ENCODE measurements at regions not wholly inside any gene's neighbourhood (a gene's known extent, or its start where the extent isn't known, plus 50 kb on each side); places are given as distances from the start of the nearest gene placed in this dataset.

DNA sequence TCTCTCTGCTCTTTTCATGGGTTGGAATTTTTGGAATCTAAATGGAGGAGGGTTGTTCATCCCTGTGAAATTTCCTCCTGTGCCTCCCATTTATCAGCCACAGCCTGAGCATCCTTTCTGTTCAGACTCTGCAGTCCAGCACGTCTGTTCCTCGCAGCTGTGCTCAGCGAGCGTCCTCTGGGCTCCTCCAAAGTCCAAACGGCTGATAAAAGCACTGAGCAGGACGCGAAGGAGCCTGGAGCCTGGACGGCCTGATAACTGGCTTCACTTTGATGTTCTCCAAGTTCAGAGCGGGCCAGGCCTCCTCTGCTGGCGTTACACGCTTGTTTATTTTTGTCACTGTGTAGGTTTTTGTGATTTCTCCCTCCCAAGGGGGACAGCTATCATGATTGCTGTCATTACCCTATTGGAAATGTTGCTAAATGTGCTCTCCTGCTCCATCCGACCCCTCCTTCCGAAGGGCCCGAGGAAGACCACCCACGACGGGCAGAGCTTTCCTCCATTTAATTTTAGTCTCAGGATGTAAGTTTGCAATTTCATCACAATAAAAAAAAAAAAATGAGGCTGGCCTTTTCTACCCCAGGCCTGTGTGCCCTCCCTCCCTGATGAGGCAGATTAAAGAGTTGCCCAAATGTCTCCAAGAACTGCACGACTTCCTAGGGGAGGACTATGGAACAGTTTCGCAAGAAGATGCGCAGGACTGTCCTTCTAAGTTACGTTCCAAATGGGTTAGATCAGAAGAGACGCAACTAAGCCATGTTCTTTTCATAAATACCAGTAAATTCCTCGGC, 290.5 kb upstream of the FOXF1 start:
- TF ChIP-seq, protein P1, sequence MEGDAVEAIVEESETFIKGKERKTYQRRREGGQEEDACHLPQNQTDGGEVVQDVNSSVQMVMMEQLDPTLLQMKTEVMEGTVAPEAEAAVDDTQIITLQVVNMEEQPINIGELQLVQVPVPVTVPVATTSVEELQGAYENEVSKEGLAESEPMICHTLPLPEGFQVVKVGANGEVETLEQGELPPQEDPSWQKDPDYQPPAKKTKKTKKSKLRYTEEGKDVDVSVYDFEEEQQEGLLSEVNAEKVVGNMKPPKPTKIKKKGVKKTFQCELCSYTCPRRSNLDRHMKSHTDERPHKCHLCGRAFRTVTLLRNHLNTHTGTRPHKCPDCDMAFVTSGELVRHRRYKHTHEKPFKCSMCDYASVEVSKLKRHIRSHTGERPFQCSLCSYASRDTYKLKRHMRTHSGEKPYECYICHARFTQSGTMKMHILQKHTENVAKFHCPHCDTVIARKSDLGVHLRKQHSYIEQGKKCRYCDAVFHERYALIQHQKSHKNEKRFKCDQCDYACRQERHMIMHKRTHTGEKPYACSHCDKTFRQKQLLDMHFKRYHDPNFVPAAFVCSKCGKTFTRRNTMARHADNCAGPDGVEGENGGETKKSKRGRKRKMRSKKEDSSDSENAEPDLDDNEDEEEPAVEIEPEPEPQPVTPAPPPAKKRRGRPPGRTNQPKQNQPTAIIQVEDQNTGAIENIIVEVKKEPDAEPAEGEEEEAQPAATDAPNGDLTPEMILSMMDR (IDR thresholded peaks at IDR 0.05; ENCODE audit: insufficient read depth, low read depth, low read length), result no peak
- no peak for TF ChIP-seq EZH2 (IDR thresholded peaks at IDR 0.05; ENCODE audit: insufficient read depth, low read length)

Measured in astrocyte (in vitro differentiated cells and primary cell).